Gastroesophageal sphincter (tissue), 3 donors: ENCODE measurements at regions not wholly inside any gene's neighbourhood (a gene's known extent, or its start where the extent isn't known, plus 50 kb on each side); places are given as distances from the start of the nearest gene placed in this dataset.

Experiments used
- CTCF ChIP-seq, 4 experiments: fragments of 200-600 bp in 2 of 4; fragments of 450-650 bp in 2 of 4; sonication (generic) in 1 of 4; IDR thresholded peaks; one replicate each; pipeline ENCODE4 v1.5.1; 2017 to 2019; ENCODE audit warnings: antibody characterized with exemption in 4 of 4, mild to moderate bottlenecking in 2 of 4, moderate library complexity in 2 of 4
- EP300 ChIP-seq: sonication (generic); formaldehyde crosslinking; IDR thresholded peaks from one replicate; pipeline ENCODE4 v1.6.1; 2017; ENCODE audit warnings: antibody characterized with exemption, mild to moderate bottlenecking
- POLR2A ChIP-seq, 2 donors: fragments of 450-650 bp; IDR thresholded peaks; one replicate each; pipeline ENCODE4 v1.6.1; 2017; ENCODE audit warnings: antibody characterized with exemption in 2 of 2, mild to moderate bottlenecking in 2 of 2, moderate library complexity in 1 of 2
- POLR2AphosphoS5 ChIP-seq: sonication (generic); formaldehyde crosslinking; IDR thresholded peaks from one replicate; pipeline ENCODE4 v1.6.1; 2017; ENCODE audit warnings: antibody characterized with exemption

GRCh38 chr17:63033142-63033541 lies 67.1 kb downstream of the TANC2 start:
- TF ChIP-seq POLR2A (IDR thresholded peaks at IDR 0.05) (no peak), CTCF (IDR thresholded peaks at IDR 0.05) (no peak), POLR2AphosphoS5 (no peak), EP300 (no peak)
